ENCODE measurements at regions not wholly inside any gene's neighbourhood (a gene's known extent, or its start where the extent isn't known, plus 50 kb on each side); places are given as distances from the start of the nearest gene placed in this dataset.
A peak's percentile ranks its signal among the peaks of the same experiment; 100 is the strongest.

DNA sequence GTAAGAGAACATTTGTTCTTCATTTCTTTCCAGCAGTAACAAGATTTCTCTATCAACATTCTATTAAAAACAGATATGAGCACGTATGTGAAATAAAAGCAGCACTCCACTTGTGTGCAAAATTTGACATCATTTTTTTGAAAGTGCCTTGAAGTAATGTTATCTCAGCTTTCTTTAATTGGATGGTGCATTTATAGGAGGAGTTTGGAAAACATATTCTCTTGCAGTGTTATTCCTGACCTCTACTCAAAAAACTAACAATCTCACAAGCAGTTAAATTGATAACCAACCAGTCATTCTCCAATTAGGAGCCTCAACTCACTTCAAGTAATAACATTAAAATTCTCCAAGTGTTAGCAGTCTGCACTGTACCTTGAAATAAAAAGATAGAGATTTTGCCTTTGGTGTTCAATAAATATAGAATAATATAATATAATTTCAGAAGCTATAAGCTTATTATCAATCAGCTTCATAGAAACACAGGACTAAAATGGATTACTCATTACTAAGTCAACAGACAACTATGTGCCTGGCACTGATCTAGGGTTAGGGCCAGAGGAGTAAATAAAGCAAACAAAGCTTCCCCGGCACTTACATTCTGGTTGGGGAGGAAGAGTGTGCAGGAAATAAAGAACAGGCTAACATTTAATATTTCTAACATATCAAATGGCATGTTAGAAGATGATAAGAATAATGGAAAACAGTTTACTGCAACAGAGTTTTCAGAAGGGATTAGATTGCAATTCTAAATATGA lies 149.0 kb upstream of the SGK1 start:
- peak; percentile 18 to 33 for DNase-seq (ENCODE audit: low read depth in 1 of 2, low spot score in 1 of 2)
- no peak for FAIRE-seq
- 15% methylated on average over 2 of the region's 2 CpGs for WGBS (ENCODE audit: missing lambda C conversion rate)

GRCh38 chr6:134464690-134465411 lies 146.9 kb upstream of the SGK1 start:
- Histone ChIP-seq H3K4me1 (peaks cover 59% of the 10 kb centered on the region), H3K27ac (peak overlapping the region; percentile 69 to 83), H3K4me3 (no peak overlapping the region), H3K4me2 (peak overlapping the region; percentile 31), H3K9me3 (no peaks in the 10 kb centered on the region)
- FAIRE-seq (no peak), DNase-seq (ENCODE audit: low read depth in 1 of 2, low spot score in 1 of 2) (peak; percentile 15 to 76), ATAC-seq (peak; percentile 43 to 70; a peak in 3 of 6 replicates)
- 44% methylated on average over 9 of the region's 9 CpGs for WGBS (ENCODE audit: missing lambda C conversion rate)
- ChIA-PET POLR2A (no interaction called here), CTCF (interaction anchor here (0.6 to 2.1 kb wide), 4 partner anchors 14 to 417 kb away, joined by 3 to 4 read pairs (median 4); no protein-coding TSS in a partner anchor)
- no peak for TF ChIP-seq EHMT2 (IDR thresholded peaks at IDR 0.05; ENCODE audit: low read depth)
- TF ChIP-seq, protein P1, sequence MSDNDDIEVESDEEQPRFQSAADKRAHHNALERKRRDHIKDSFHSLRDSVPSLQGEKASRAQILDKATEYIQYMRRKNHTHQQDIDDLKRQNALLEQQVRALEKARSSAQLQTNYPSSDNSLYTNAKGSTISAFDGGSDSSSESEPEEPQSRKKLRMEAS (IDR thresholded peaks at IDR 0.05) = no peak
- no peak for TF ChIP-seq RFX5 (IDR thresholded peaks at IDR 0.05)
- TF ChIP-seq, protein P2, sequence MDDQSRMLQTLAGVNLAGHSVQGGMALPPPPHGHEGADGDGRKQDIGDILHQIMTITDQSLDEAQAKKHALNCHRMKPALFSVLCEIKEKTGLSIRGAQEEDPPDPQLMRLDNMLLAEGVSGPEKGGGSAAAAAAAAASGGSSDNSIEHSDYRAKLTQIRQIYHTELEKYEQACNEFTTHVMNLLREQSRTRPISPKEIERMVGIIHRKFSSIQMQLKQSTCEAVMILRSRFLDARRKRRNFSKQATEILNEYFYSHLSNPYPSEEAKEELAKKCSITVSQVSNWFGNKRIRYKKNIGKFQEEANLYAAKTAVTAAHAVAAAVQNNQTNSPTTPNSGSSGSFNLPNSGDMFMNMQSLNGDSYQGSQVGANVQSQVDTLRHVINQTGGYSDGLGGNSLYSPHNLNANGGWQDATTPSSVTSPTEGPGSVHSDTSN (IDR thresholded peaks at IDR 0.05) = no peak
- no peak for TF ChIP-seq JUN (IDR thresholded peaks at IDR 0.05)
- TF ChIP-seq POLR2A (IDR thresholded peaks at IDR 0.05; ENCODE audit: low read length) = no peak
- no peak for TF ChIP-seq CHD4 (IDR thresholded peaks at IDR 0.05; ENCODE audit: borderline replicate concordance)
- TF ChIP-seq FOSL2 (IDR thresholded peaks at IDR 0.05) = no peak
- TF ChIP-seq FOSL2 (CRISPR knock-in tag; IDR thresholded peaks at IDR 0.05) = peak; percentile 18
- peak in 1 of 2 experiments; percentile 64; a peak in 2 of 4 replicates for TF ChIP-seq CEBPB (IDR thresholded peaks at IDR 0.05)

More for the DNA sequence above, 149.0 kb upstream of the SGK1 start:
- H3K4me1 ChIP-seq = peaks cover 59% of the 10 kb centered on the region
- peak in 1 of 2 experiments; percentile 74; a peak in 3 of 6 replicates for ATAC-seq
- TF ChIP-seq NFE2L2 (conservative IDR thresholded peaks at IDR 0.05; ENCODE audit: low read length) (no peak), FOSL2 (IDR thresholded peaks at IDR 0.05) (no peak), FOSL2 (CRISPR knock-in tag; IDR thresholded peaks at IDR 0.05) (peak; percentile 43; the same call in 1 of the 2 replicates), RAD21 (conservative IDR thresholded peaks at IDR 0.05 in 1 of 2, IDR thresholded peaks at IDR 0.05 in 1 of 2) (no peak), FOXS1 (CRISPR knock-in tag; IDR thresholded peaks at IDR 0.05) (no peak), NPAS2 (CRISPR knock-in tag; IDR thresholded peaks at IDR 0.05; ENCODE audit: borderline replicate concordance) (no peak), GATA3 (IDR thresholded peaks at IDR 0.05; ENCODE audit: borderline replicate concordance) (peak; percentile 14; the same call in 1 of the 2 replicates), TP53 (CRISPR knock-in tag; IDR thresholded peaks at IDR 0.05) (no peak)
- POLR2A ChIA-PET = no interaction called here
- peak overlapping the region; percentile 69 to 83 for H3K27ac ChIP-seq
- peak overlapping the region; percentile 71 for H3K4me2 ChIP-seq
- CTCF ChIA-PET = interaction anchor here (0.6 to 1.6 kb wide), 3 partner anchors 13 to 273 kb away, joined by 3 read pairs; no protein-coding TSS in a partner anchor
- H3K4me3 ChIP-seq = no peak overlapping the region
- no peaks in the 10 kb centered on the region for H3K9me3 ChIP-seq

DNA sequence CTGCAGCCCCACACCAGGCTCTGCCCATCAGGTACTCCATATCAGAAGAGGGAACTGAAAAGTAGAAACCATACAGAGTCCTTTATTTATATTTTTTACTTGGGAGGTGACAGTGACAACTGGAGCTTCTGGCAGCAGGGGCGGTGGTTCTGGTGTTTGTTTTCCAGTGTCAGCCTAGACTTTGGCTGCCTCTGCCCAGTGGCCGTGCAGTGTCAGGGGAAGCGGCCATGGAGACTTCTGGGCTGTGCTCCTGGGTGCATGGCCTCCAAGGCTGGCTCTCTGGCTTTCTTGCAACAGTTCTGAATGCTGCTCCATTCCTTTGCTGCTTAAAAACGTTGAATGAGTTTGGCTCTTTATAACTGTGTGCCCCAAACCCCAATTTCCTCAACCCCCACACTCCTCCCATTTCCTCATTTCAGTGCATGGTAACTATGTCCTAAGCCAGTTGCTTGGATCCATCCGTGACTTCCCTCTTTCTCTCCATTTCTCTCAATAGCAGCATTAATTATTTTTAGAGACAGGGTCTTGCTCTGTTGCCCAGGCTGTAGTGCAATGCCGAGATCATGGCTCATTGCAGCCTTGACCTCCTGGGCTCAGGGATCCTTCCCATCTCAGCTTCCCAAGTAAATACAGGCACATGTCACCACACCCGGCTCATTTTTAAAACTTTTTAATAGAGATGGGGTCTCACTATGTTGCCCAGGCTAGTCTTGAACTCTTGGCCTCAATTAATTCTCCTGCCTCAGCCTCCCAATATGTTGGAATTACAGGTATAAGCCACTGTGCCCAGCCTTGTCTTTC lies 141.1 kb upstream of the SGK1 start:
- peaks cover 10% of the 10 kb centered on the region for H3K4me1 ChIP-seq
- H3K4me3 ChIP-seq = no peak overlapping the region
- peak overlapping the region in 1 of 2 experiments; percentile 53; a peak in 2 of 6 replicates for H3K27ac ChIP-seq
- 80% methylated on average over 7 of the region's 7 CpGs for WGBS (ENCODE audit: missing lambda C conversion rate)
- DNase-seq (ENCODE audit: low read depth in 1 of 2, low spot score in 1 of 2) (no peak), ATAC-seq (no peak), FAIRE-seq (no peak)
- H3K9me3 ChIP-seq = no peaks in the 10 kb centered on the region
- no peak overlapping the region for H3K4me2 ChIP-seq
- ChIA-PET POLR2A (no interaction called here), CTCF (no interaction called here)
- TF ChIP-seq RARB (CRISPR knock-in tag; IDR thresholded peaks at IDR 0.05) (no peak), HMGXB4 (CRISPR knock-in tag; IDR thresholded peaks at IDR 0.05; ENCODE audit: borderline replicate concordance) (no peak), HOXB13 (CRISPR knock-in tag; IDR thresholded peaks at IDR 0.05; ENCODE audit: low read depth) (no peak)
